ENCODE measurements at regions not wholly inside any gene's neighbourhood (a gene's known extent, or its start where the extent isn't known, plus 50 kb on each side); places are given as distances from the start of the nearest gene placed in this dataset.
A peak's percentile ranks its signal among the peaks of the same experiment; 100 is the strongest.

DNA sequence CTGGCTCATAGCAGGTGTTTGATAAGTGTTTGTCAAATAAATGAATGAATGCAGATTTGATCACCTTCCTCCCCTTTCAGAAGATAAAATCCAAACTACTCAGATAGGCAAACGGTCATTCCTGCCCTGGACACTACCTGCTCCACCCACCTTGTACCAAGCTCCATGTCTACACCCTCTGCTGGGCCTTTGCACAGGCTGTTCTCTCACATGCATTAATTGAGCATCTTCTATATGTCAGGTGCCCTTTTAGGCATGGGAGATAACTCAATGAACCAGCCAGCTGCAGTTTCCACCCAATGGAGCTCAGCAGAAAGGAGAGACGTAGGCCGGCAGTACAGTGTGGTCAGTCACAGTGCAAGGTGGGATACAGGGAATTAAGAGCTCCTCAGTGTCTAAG lies 102.3 kb upstream of the CPEB4 start:
- Histone ChIP-seq H3K79me1 (ENCODE audit: low read depth, low read length) (no peaks in the 10 kb centered on the region), H2BK20ac (ENCODE audit: low read length) (no peak overlapping the region), H3K4ac (replicated peaks; ENCODE audit: insufficient read length, low read depth, low read length) (no peak overlapping the region), H3K27me3 (replicated peaks in 1 of 4; ENCODE audit: control insufficient read depth in 3 of 4, extremely low read depth in 1 of 4, insufficient read depth in 3 of 4, low read length in 3 of 4) (peaks cover 0 to 2% (median 0%) of the 10 kb centered on the region in 4 experiments; a peak in 1 of 7 replicates), H3K56ac (replicated peaks; ENCODE audit: insufficient read length, low read depth, low read length) (no peak overlapping the region), H2BK5ac (ENCODE audit: low read depth, low read length) (no peak overlapping the region), H3K23me2 (ENCODE audit: low read depth, low read length) (no peaks in the 10 kb centered on the region), H3K4me2 (ENCODE audit: insufficient read depth in 1 of 2, low read depth in 2 of 2, low read length in 2 of 2) (no peak overlapping the region), H3K14ac (ENCODE audit: insufficient read length) (no peak overlapping the region), H4K91ac (replicated peaks; ENCODE audit: insufficient read length, low read length) (no peak overlapping the region), H3K27ac (ENCODE audit: low read depth, low read length) (no peak overlapping the region), H2AFZ (ENCODE audit: low read length) (peak overlapping the region; percentile 75; the same call in 1 of the 2 replicates), H3K9ac (replicated peaks in 1 of 4; ENCODE audit: extremely low read depth in 1 of 4, low read depth in 3 of 4, low read length in 3 of 4) (no peak overlapping the region; a peak in 1 of 7 replicates), H2BK12ac (ENCODE audit: low read depth, low read length) (no peak overlapping the region), H3K4me3 (ENCODE audit: extremely low read depth in 1 of 4, insufficient read depth in 2 of 4, low read depth in 3 of 4, low read length in 4 of 4) (no peak overlapping the region), H3K4me1 (replicated peaks in 1 of 4; ENCODE audit: control insufficient read depth in 3 of 4, insufficient read depth in 4 of 4, low read length in 3 of 4) (peaks cover 0 to 6% (median 0%) of the 10 kb centered on the region in 4 experiments; a peak in 3 of 7 replicates), H2BK120ac (replicated peaks; ENCODE audit: low read depth, low read length) (no peak overlapping the region), H3K18ac (ENCODE audit: extremely low read depth, low read length) (no peak overlapping the region), H4K8ac (ENCODE audit: extremely low read depth, insufficient read depth, low read length) (no peak overlapping the region), H3K36me3 (ENCODE audit: control insufficient read depth in 2 of 4, insufficient read depth in 4 of 4, low read length in 3 of 4) (no peaks in the 10 kb centered on the region), H2AK5ac (ENCODE audit: low read depth, low read length) (no peak overlapping the region), H2BK15ac (ENCODE audit: low read length) (no peak overlapping the region), H3K79me2 (ENCODE audit: control insufficient read depth in 1 of 2, insufficient read depth in 2 of 2, low read length in 2 of 2) (no peaks in the 10 kb centered on the region), H4K20me1 (replicated peaks in 1 of 2; ENCODE audit: control insufficient read depth in 1 of 2, insufficient read depth in 2 of 2, low read length in 2 of 2) (no peaks in the 10 kb centered on the region), H3K9me3 (ENCODE audit: insufficient read depth in 2 of 2, low read depth in 1 of 2, low read length in 1 of 2) (no peaks in the 10 kb centered on the region), H3K23ac (ENCODE audit: insufficient read length) (no peak overlapping the region), H4K5ac (ENCODE audit: insufficient read length, low read depth, low read length) (no peak overlapping the region)
- ChIA-PET POLR2A (ENCODE audit: partially characterized antibody) (interaction anchor here (1.4 to 2.3 kb wide), 2 partner anchors 10 to 58 kb away, joined by 3 to 8 read pairs; no protein-coding TSS in a partner anchor), CTCF (ENCODE audit: partially characterized antibody) (interaction anchor here (0.8 to 3.9 kb wide), 16 partner anchors 8 to 532 kb away, joined by 3 to 24 read pairs (median 3); partner anchors contain the start of gene BOD1)
- FAIRE-seq (no peak), DNase-seq (ENCODE audit: low read depth in 1 of 2, low spot score in 2 of 2) (no peak)
- WGBS, 2 experiments (ENCODE audit: extremely low coverage in 1 of 2, insufficient coverage in 1 of 2, insufficient read length in 1 of 2, insufficient replicate concordance in 2 of 2, low coverage in 1 of 2, low lambda C conversion rate in 2 of 2, missing lambda C conversion rate in 1 of 2): 85% methylated on average over 3 of the region's 3 CpGs; no CpG with 5 or more reads in 1 of the 2 experiments
- TF ChIP-seq CEBPB (IDR thresholded peaks at IDR 0.05; ENCODE audit: low read depth, low read length) (no peak), POLR2AphosphoS5 (IDR thresholded peaks at IDR 0.05; ENCODE audit: low read depth, low read length) (no peak), RXRA (IDR thresholded peaks at IDR 0.05; ENCODE audit: insufficient read depth, low read depth, low read length) (no peak), SAP30 (IDR thresholded peaks at IDR 0.05; ENCODE audit: insufficient read depth, insufficient replicate concordance, low read length) (no peak)
